ENCODE measurements at regions not wholly inside any gene's neighbourhood (a gene's known extent, or its start where the extent isn't known, plus 50 kb on each side); places are given as distances from the start of the nearest gene placed in this dataset.

- Histone ChIP-seq H3K4me1 (ENCODE audit: control insufficient read depth, insufficient read depth, low read length) (no peaks in the 10 kb centered on the region), H3K9me3 (ENCODE audit: control insufficient read depth, low read length) (no peaks in the 10 kb centered on the region), H3K4me3 (ENCODE audit: low read length) (no peak overlapping the region), H3K27ac (ENCODE audit: low read length) (no peak overlapping the region), H3K27me3 (ENCODE audit: control insufficient read depth, insufficient read depth) (no peaks in the 10 kb centered on the region)
- ATAC-seq (no peak), DNase-seq (no peak)
- intact Hi-C loops (cut with DNase I), result no loop called here
- WGBS, result 10% methylated on average over 4 of the region's 4 CpGs
Measured at GRCh38 chr18:72086421-72086820, 457.7 kb downstream of the CBLN2 start.

GRCh38 chr18:72075040-72075439 lies 469.1 kb downstream of the CBLN2 start:
- no peak overlapping the region for H3K4me3 ChIP-seq (ENCODE audit: low read length)
- 85% methylated on average over 4 of the region's 4 CpGs for WGBS
- no peak for ATAC-seq

GRCh38 chr18:72063001-72063400 lies 481.1 kb downstream of the CBLN2 start:
- DNase-seq, result no peak
- ATAC-seq, result no peak
- Histone ChIP-seq H3K9me3 (ENCODE audit: control insufficient read depth, low read length) (no peaks in the 10 kb centered on the region), H3K4me1 (ENCODE audit: control insufficient read depth, insufficient read depth, low read length) (no peaks in the 10 kb centered on the region), H3K27ac (ENCODE audit: low read length) (no peak overlapping the region), H3K4me3 (ENCODE audit: low read length) (no peak overlapping the region), H3K27me3 (ENCODE audit: control insufficient read depth, insufficient read depth) (no peaks in the 10 kb centered on the region)
- intact Hi-C loops (cut with DNase I), result no loop called here
- WGBS, result 71% methylated on average over 7 of the region's 7 CpGs

More at GRCh38 chr18:72075040-72075439, 469.1 kb downstream of the CBLN2 start:
- intact Hi-C loops (cut with DNase I), result no loop called here
- Histone ChIP-seq H3K27ac (ENCODE audit: low read length) (no peak overlapping the region), H3K9me3 (ENCODE audit: control insufficient read depth, low read length) (no peaks in the 10 kb centered on the region), H3K27me3 (ENCODE audit: control insufficient read depth, insufficient read depth) (no peaks in the 10 kb centered on the region), H3K4me1 (ENCODE audit: control insufficient read depth, insufficient read depth, low read length) (no peaks in the 10 kb centered on the region)
- no peak for DNase-seq

- no peak for ATAC-seq
- intact Hi-C loops (cut with DNase I), result no loop called here
Measured at GRCh38 chr18:72058851-72059250, 485.3 kb downstream of the CBLN2 start.

GRCh38 chr18:72056171-72056570 lies 488.0 kb downstream of the CBLN2 start:
- Histone ChIP-seq H3K4me1 (ENCODE audit: control insufficient read depth, insufficient read depth, low read length) (no peaks in the 10 kb centered on the region), H3K27me3 (ENCODE audit: control insufficient read depth, insufficient read depth) (no peaks in the 10 kb centered on the region), H3K4me3 (ENCODE audit: low read length) (no peak overlapping the region), H3K9me3 (ENCODE audit: control insufficient read depth, low read length) (no peaks in the 10 kb centered on the region), H3K27ac (ENCODE audit: low read length) (no peak overlapping the region)
- DNase-seq (no peak), ATAC-seq (no peak)
- intact Hi-C loops (cut with DNase I), result no loop called here

More at GRCh38 chr18:72058851-72059250, 485.3 kb downstream of the CBLN2 start:
- no peak for DNase-seq
- Histone ChIP-seq H3K4me1 (ENCODE audit: control insufficient read depth, insufficient read depth, low read length) (no peaks in the 10 kb centered on the region), H3K27me3 (ENCODE audit: control insufficient read depth, insufficient read depth) (no peaks in the 10 kb centered on the region), H3K4me3 (ENCODE audit: low read length) (no peak overlapping the region), H3K27ac (ENCODE audit: low read length) (no peak overlapping the region), H3K9me3 (ENCODE audit: control insufficient read depth, low read length) (no peaks in the 10 kb centered on the region)
- WGBS, result 85% methylated on average over 7 of the region's 7 CpGs

GRCh38 chr18:72041313-72042032 lies 502.7 kb downstream of the CBLN2 start:
- DNase-seq (no peak), ATAC-seq (no peak)
- intact Hi-C loops (cut with DNase I), result no loop called here
- 66% methylated on average over 7 of the region's 7 CpGs for WGBS
- Histone ChIP-seq H3K4me3 (ENCODE audit: low read length) (no peak overlapping the region), H3K9me3 (ENCODE audit: control insufficient read depth, low read length) (no peaks in the 10 kb centered on the region), H3K27me3 (ENCODE audit: control insufficient read depth, insufficient read depth) (no peaks in the 10 kb centered on the region), H3K27ac (ENCODE audit: low read length) (no peak overlapping the region), H3K4me1 (ENCODE audit: control insufficient read depth, insufficient read depth, low read length) (no peaks in the 10 kb centered on the region)

GRCh38 chr18:72013427-72013850 lies 530.7 kb downstream of the CBLN2 start:
- Histone ChIP-seq H3K4me3 (ENCODE audit: low read length) (no peak overlapping the region), H3K4me1 (ENCODE audit: control insufficient read depth, insufficient read depth, low read length) (no peaks in the 10 kb centered on the region), H3K27ac (ENCODE audit: low read length) (no peak overlapping the region), H3K27me3 (ENCODE audit: control insufficient read depth, insufficient read depth) (no peaks in the 10 kb centered on the region), H3K9me3 (ENCODE audit: control insufficient read depth, low read length) (no peaks in the 10 kb centered on the region)
- DNase-seq, result no peak
- intact Hi-C loops (cut with DNase I), result no loop called here
- ATAC-seq, result no peak
- WGBS, result 57% methylated on average over 4 of the region's 4 CpGs

- Histone ChIP-seq H3K27me3 (ENCODE audit: control insufficient read depth, insufficient read depth) (no peaks in the 10 kb centered on the region), H3K27ac (ENCODE audit: low read length) (no peak overlapping the region), H3K9me3 (ENCODE audit: control insufficient read depth, low read length) (no peaks in the 10 kb centered on the region), H3K4me3 (ENCODE audit: low read length) (no peak overlapping the region), H3K4me1 (ENCODE audit: control insufficient read depth, insufficient read depth, low read length) (no peaks in the 10 kb centered on the region)
- DNase-seq (no peak), ATAC-seq (no peak)
- 68% methylated on average over 4 of the region's 4 CpGs for WGBS
- intact Hi-C loops (cut with DNase I), result no loop called here
Measured at GRCh38 chr18:71998547-71999097, 545.5 kb downstream of the CBLN2 start.

- Histone ChIP-seq H3K27ac (ENCODE audit: low read length) (no peak overlapping the region), H3K4me3 (ENCODE audit: low read length) (no peak overlapping the region), H3K9me3 (ENCODE audit: control insufficient read depth, low read length) (no peaks in the 10 kb centered on the region), H3K27me3 (ENCODE audit: control insufficient read depth, insufficient read depth) (no peaks in the 10 kb centered on the region), H3K4me1 (ENCODE audit: control insufficient read depth, insufficient read depth, low read length) (no peaks in the 10 kb centered on the region)
- WGBS, result 85% methylated on average over 1 of the region's 1 CpG
- intact Hi-C loops (cut with DNase I), result no loop called here
- ATAC-seq, result no peak
- DNase-seq, result no peak
Measured at GRCh38 chr18:71995904-71996465, 548.2 kb downstream of the CBLN2 start.

- DNase-seq, result no peak
- intact Hi-C loops (cut with DNase I), result no loop called here
Measured at GRCh38 chr18:71994273-71994672, 549.9 kb downstream of the CBLN2 start.

GRCh38 chr18:71989616-71990015 lies 554.5 kb downstream of the CBLN2 start:
- DNase-seq (no peak), ATAC-seq (no peak)
- intact Hi-C loops (cut with DNase I), result no loop called here
- H3K27me3 ChIP-seq (ENCODE audit: control insufficient read depth, insufficient read depth), result no peaks in the 10 kb centered on the region
- H3K4me1 ChIP-seq (ENCODE audit: control insufficient read depth, insufficient read depth, low read length), result no peaks in the 10 kb centered on the region
- no peaks in the 10 kb centered on the region for H3K9me3 ChIP-seq (ENCODE audit: control insufficient read depth, low read length)
- no peak overlapping the region for H3K27ac ChIP-seq (ENCODE audit: low read length)
- 63% methylated on average over 1 of the region's 1 CpG for WGBS
- no peak overlapping the region for H3K4me3 ChIP-seq (ENCODE audit: low read length)

More at GRCh38 chr18:71994273-71994672, 549.9 kb downstream of the CBLN2 start:
- H3K27me3 ChIP-seq (ENCODE audit: control insufficient read depth, insufficient read depth), result no peaks in the 10 kb centered on the region
- H3K4me1 ChIP-seq (ENCODE audit: control insufficient read depth, insufficient read depth, low read length), result no peaks in the 10 kb centered on the region
- H3K27ac ChIP-seq (ENCODE audit: low read length), result no peak overlapping the region
- 74% methylated on average over 1 of the region's 1 CpG for WGBS
- no peak for ATAC-seq
- no peak overlapping the region for H3K4me3 ChIP-seq (ENCODE audit: low read length)
- no peaks in the 10 kb centered on the region for H3K9me3 ChIP-seq (ENCODE audit: control insufficient read depth, low read length)

All from right cardiac atrium (tissue), 5 donors.